ENCODE measurements at regions not wholly inside any gene's neighbourhood (a gene's known extent, or its start where the extent isn't known, plus 50 kb on each side); places are given as distances from the start of the nearest gene placed in this dataset.

- Histone ChIP-seq H2AK5ac (ENCODE audit: low read length) (no peak overlapping the region), H3K9ac (ENCODE audit: low read length) (no peak overlapping the region), H3K4me2 (ENCODE audit: low read length) (no peak overlapping the region), H3K27me3 (ENCODE audit: insufficient read depth, low read length, poor library complexity) (no peaks in the 10 kb centered on the region), H3K79me1 (ENCODE audit: low read length) (no peaks in the 10 kb centered on the region), H2BK120ac (ENCODE audit: low read depth, low read length) (no peak overlapping the region), H2BK5ac (ENCODE audit: low read length) (no peak overlapping the region), H3K18ac (ENCODE audit: low read length) (no peak overlapping the region), H3K4me1 (ENCODE audit: control insufficient read depth, low read depth, low read length) (no peaks in the 10 kb centered on the region), H3K23ac (ENCODE audit: low read length) (no peak overlapping the region), H2BK15ac (replicated peaks; ENCODE audit: low read depth) (no peak overlapping the region), H3K36me3 (ENCODE audit: control insufficient read depth, insufficient read depth, low read length) (no peaks in the 10 kb centered on the region), H4K5ac (ENCODE audit: low read length) (no peak overlapping the region), H3K79me2 (ENCODE audit: control insufficient read depth, insufficient read depth, low read length) (no peaks in the 10 kb centered on the region), H4K8ac (ENCODE audit: low read depth, low read length) (no peak overlapping the region), H3K56ac (ENCODE audit: low read length) (no peak overlapping the region), H3K4ac (ENCODE audit: low read depth, low read length) (no peak overlapping the region), H3K4me3 (ENCODE audit: low read length) (no peak overlapping the region), H3K27ac (ENCODE audit: low read depth, low read length) (no peak overlapping the region)
- no CpG with 5 or more reads among the region's 1 CpG for WGBS (ENCODE audit: extremely low coverage, insufficient coverage, low lambda C conversion rate)
- no peak for DNase-seq
These were observed 333.2 kb upstream of the MAD2L1 start for GRCh38 chr4:120399826-120400225.

GRCh38 chr4:120395746-120396145 is 329.1 kb upstream of the MAD2L1 start:
- H2BK120ac ChIP-seq (ENCODE audit: low read depth, low read length): no peak overlapping the region
- H3K4me2 ChIP-seq (ENCODE audit: low read length): no peak overlapping the region
- no peaks in the 10 kb centered on the region for H3K4me1 ChIP-seq (ENCODE audit: control insufficient read depth, low read depth, low read length)
- H2AK5ac ChIP-seq (ENCODE audit: low read length): no peak overlapping the region
- no peak overlapping the region for H3K27ac ChIP-seq (ENCODE audit: low read depth, low read length)
- no peak overlapping the region for H3K56ac ChIP-seq (ENCODE audit: low read length)
- no peak overlapping the region for H3K4ac ChIP-seq (ENCODE audit: low read depth, low read length)
- no peaks in the 10 kb centered on the region for H3K36me3 ChIP-seq (ENCODE audit: control insufficient read depth, insufficient read depth, low read length)
- no peak overlapping the region for H3K4me3 ChIP-seq (ENCODE audit: low read length)
- H4K8ac ChIP-seq (ENCODE audit: low read depth, low read length): no peak overlapping the region
- no peak for DNase-seq
- H2BK5ac ChIP-seq (ENCODE audit: low read length): no peak overlapping the region
- H2BK15ac ChIP-seq (replicated peaks; ENCODE audit: low read depth): no peak overlapping the region
- no peaks in the 10 kb centered on the region for H3K27me3 ChIP-seq (ENCODE audit: insufficient read depth, low read length, poor library complexity)
- H4K5ac ChIP-seq (ENCODE audit: low read length): no peak overlapping the region
- H3K18ac ChIP-seq (ENCODE audit: low read length): no peak overlapping the region
- H3K23ac ChIP-seq (ENCODE audit: low read length): no peak overlapping the region
- H3K79me2 ChIP-seq (ENCODE audit: control insufficient read depth, insufficient read depth, low read length): no peaks in the 10 kb centered on the region
- H3K79me1 ChIP-seq (ENCODE audit: low read length): no peaks in the 10 kb centered on the region
- H3K9ac ChIP-seq (ENCODE audit: low read length): no peak overlapping the region
- no CpG with 5 or more reads among the region's 3 CpGs for WGBS (ENCODE audit: extremely low coverage, insufficient coverage, low lambda C conversion rate)

GRCh38 chr4:120355881-120356280 is 289.2 kb upstream of the MAD2L1 start:
- H3K23ac ChIP-seq (ENCODE audit: low read length): no peak overlapping the region
- H3K4me3 ChIP-seq (ENCODE audit: low read length): no peak overlapping the region
- no peaks in the 10 kb centered on the region for H3K4me1 ChIP-seq (ENCODE audit: control insufficient read depth, low read depth, low read length)
- no peak overlapping the region for H2BK15ac ChIP-seq (replicated peaks; ENCODE audit: low read depth)
- H3K79me2 ChIP-seq (ENCODE audit: control insufficient read depth, insufficient read depth, low read length): no peaks in the 10 kb centered on the region
- H3K79me1 ChIP-seq (ENCODE audit: low read length): no peaks in the 10 kb centered on the region
- no peak overlapping the region for H2BK5ac ChIP-seq (ENCODE audit: low read length)
- no peak overlapping the region for H3K9ac ChIP-seq (ENCODE audit: low read length)
- no peak overlapping the region for H4K8ac ChIP-seq (ENCODE audit: low read depth, low read length)
- no peak overlapping the region for H3K4me2 ChIP-seq (ENCODE audit: low read length)
- no peaks in the 10 kb centered on the region for H3K36me3 ChIP-seq (ENCODE audit: control insufficient read depth, insufficient read depth, low read length)
- H3K56ac ChIP-seq (ENCODE audit: low read length): no peak overlapping the region
- no peak overlapping the region for H2AK5ac ChIP-seq (ENCODE audit: low read length)
- no peak overlapping the region for H4K5ac ChIP-seq (ENCODE audit: low read length)
- no peak overlapping the region for H3K4ac ChIP-seq (ENCODE audit: low read depth, low read length)
- H2BK120ac ChIP-seq (ENCODE audit: low read depth, low read length): no peak overlapping the region
- no peak overlapping the region for H3K18ac ChIP-seq (ENCODE audit: low read length)
- H3K27me3 ChIP-seq (ENCODE audit: insufficient read depth, low read length, poor library complexity): no peaks in the 10 kb centered on the region
- H3K27ac ChIP-seq (ENCODE audit: low read depth, low read length): no peak overlapping the region
- DNase-seq: no peak

GRCh38 chr4:120354381-120354780 is 287.7 kb upstream of the MAD2L1 start:
- Histone ChIP-seq H4K8ac (ENCODE audit: low read depth, low read length) (no peak overlapping the region), H3K79me2 (ENCODE audit: control insufficient read depth, insufficient read depth, low read length) (no peaks in the 10 kb centered on the region), H3K56ac (ENCODE audit: low read length) (no peak overlapping the region), H3K4ac (ENCODE audit: low read depth, low read length) (no peak overlapping the region), H2BK5ac (ENCODE audit: low read length) (no peak overlapping the region), H3K9ac (ENCODE audit: low read length) (no peak overlapping the region), H2BK120ac (ENCODE audit: low read depth, low read length) (no peak overlapping the region), H3K27ac (ENCODE audit: low read depth, low read length) (no peak overlapping the region), H3K4me1 (ENCODE audit: control insufficient read depth, low read depth, low read length) (no peaks in the 10 kb centered on the region), H2AK5ac (ENCODE audit: low read length) (no peak overlapping the region), H3K27me3 (ENCODE audit: insufficient read depth, low read length, poor library complexity) (no peaks in the 10 kb centered on the region), H3K79me1 (ENCODE audit: low read length) (no peaks in the 10 kb centered on the region), H2BK15ac (replicated peaks; ENCODE audit: low read depth) (no peak overlapping the region), H3K4me3 (ENCODE audit: low read length) (no peak overlapping the region), H3K36me3 (ENCODE audit: control insufficient read depth, insufficient read depth, low read length) (no peaks in the 10 kb centered on the region), H3K18ac (ENCODE audit: low read length) (no peak overlapping the region), H3K4me2 (ENCODE audit: low read length) (no peak overlapping the region), H4K5ac (ENCODE audit: low read length) (no peak overlapping the region), H3K23ac (ENCODE audit: low read length) (no peak overlapping the region)
- no peak for DNase-seq
- WGBS (ENCODE audit: extremely low coverage, insufficient coverage, low lambda C conversion rate): no CpG with 5 or more reads among the region's 1 CpG

GRCh38 chr4:120353235-120353634 is 286.6 kb upstream of the MAD2L1 start:
- no peak overlapping the region for H2BK15ac ChIP-seq (replicated peaks; ENCODE audit: low read depth)
- no peak overlapping the region for H2BK5ac ChIP-seq (ENCODE audit: low read length)
- H3K36me3 ChIP-seq (ENCODE audit: control insufficient read depth, insufficient read depth, low read length): no peaks in the 10 kb centered on the region
- no peak overlapping the region for H3K4ac ChIP-seq (ENCODE audit: low read depth, low read length)
- H3K27me3 ChIP-seq (ENCODE audit: insufficient read depth, low read length, poor library complexity): no peaks in the 10 kb centered on the region
- no peak overlapping the region for H4K8ac ChIP-seq (ENCODE audit: low read depth, low read length)
- no peaks in the 10 kb centered on the region for H3K79me1 ChIP-seq (ENCODE audit: low read length)
- H3K4me1 ChIP-seq (ENCODE audit: control insufficient read depth, low read depth, low read length): no peaks in the 10 kb centered on the region
- no peak overlapping the region for H3K4me3 ChIP-seq (ENCODE audit: low read length)
- no peak overlapping the region for H3K18ac ChIP-seq (ENCODE audit: low read length)
- H3K9ac ChIP-seq (ENCODE audit: low read length): no peak overlapping the region
- no peak overlapping the region for H3K4me2 ChIP-seq (ENCODE audit: low read length)
- H2BK120ac ChIP-seq (ENCODE audit: low read depth, low read length): no peak overlapping the region
- no peak for DNase-seq
- no peaks in the 10 kb centered on the region for H3K79me2 ChIP-seq (ENCODE audit: control insufficient read depth, insufficient read depth, low read length)
- H3K23ac ChIP-seq (ENCODE audit: low read length): no peak overlapping the region
- no peak overlapping the region for H4K5ac ChIP-seq (ENCODE audit: low read length)
- no CpG with 5 or more reads among the region's 6 CpGs for WGBS (ENCODE audit: extremely low coverage, insufficient coverage, low lambda C conversion rate)
- H3K27ac ChIP-seq (ENCODE audit: low read depth, low read length): no peak overlapping the region
- no peak overlapping the region for H2AK5ac ChIP-seq (ENCODE audit: low read length)
- no peak overlapping the region for H3K56ac ChIP-seq (ENCODE audit: low read length)

- H3K27me3 ChIP-seq (ENCODE audit: insufficient read depth, low read length, poor library complexity): no peaks in the 10 kb centered on the region
- WGBS (ENCODE audit: extremely low coverage, insufficient coverage, low lambda C conversion rate): no CpG with 5 or more reads among the region's 1 CpG
- H3K79me2 ChIP-seq (ENCODE audit: control insufficient read depth, insufficient read depth, low read length): no peaks in the 10 kb centered on the region
- no peak overlapping the region for H2AK5ac ChIP-seq (ENCODE audit: low read length)
- no peak overlapping the region for H3K4ac ChIP-seq (ENCODE audit: low read depth, low read length)
- no peak overlapping the region for H4K8ac ChIP-seq (ENCODE audit: low read depth, low read length)
- no peak overlapping the region for H2BK120ac ChIP-seq (ENCODE audit: low read depth, low read length)
- H3K4me3 ChIP-seq (ENCODE audit: low read length): no peak overlapping the region
- H3K18ac ChIP-seq (ENCODE audit: low read length): no peak overlapping the region
- no peak overlapping the region for H3K23ac ChIP-seq (ENCODE audit: low read length)
- no peak overlapping the region for H2BK15ac ChIP-seq (replicated peaks; ENCODE audit: low read depth)
- H3K27ac ChIP-seq (ENCODE audit: low read depth, low read length): no peak overlapping the region
- H3K4me1 ChIP-seq (ENCODE audit: control insufficient read depth, low read depth, low read length): no peaks in the 10 kb centered on the region
- H3K9ac ChIP-seq (ENCODE audit: low read length): no peak overlapping the region
- H3K36me3 ChIP-seq (ENCODE audit: control insufficient read depth, insufficient read depth, low read length): no peaks in the 10 kb centered on the region
- DNase-seq: no peak
- no peak overlapping the region for H4K5ac ChIP-seq (ENCODE audit: low read length)
- no peaks in the 10 kb centered on the region for H3K79me1 ChIP-seq (ENCODE audit: low read length)
- H2BK5ac ChIP-seq (ENCODE audit: low read length): no peak overlapping the region
- H3K56ac ChIP-seq (ENCODE audit: low read length): no peak overlapping the region
- no peak overlapping the region for H3K4me2 ChIP-seq (ENCODE audit: low read length)
These were observed 286.1 kb upstream of the MAD2L1 start for GRCh38 chr4:120352739-120353138.

Data from mesendoderm (in vitro differentiated cells).